HL-60 (cell line): ENCODE measurements at regions not wholly inside any gene's neighbourhood (a gene's known extent, or its start where the extent isn't known, plus 50 kb on each side); places are given as distances from the start of the nearest gene placed in this dataset.

ENCODE experiments used
- POLR2AphosphoS5 ChIP-seq: IDR thresholded peaks from 2 replicates; pipeline ENCODE4 v1.6.1; 2012; ENCODE audit warnings: low read depth
- TF ChIP-seq, protein P1 (sequence below): IDR thresholded peaks from one replicate; pipeline ENCODE4 v1.5.1; 2011; ENCODE audit warnings: low read length, control low read depth, inconsistent platforms; ENCODE audit not compliant: insufficient read depth
- TF ChIP-seq, protein P2 (sequence below): IDR thresholded peaks from 2 replicates; pipeline ENCODE4 v1.6.1; 2012; ENCODE audit warnings: low read depth; ENCODE audit not compliant: insufficient replicate concordance

DNA sequence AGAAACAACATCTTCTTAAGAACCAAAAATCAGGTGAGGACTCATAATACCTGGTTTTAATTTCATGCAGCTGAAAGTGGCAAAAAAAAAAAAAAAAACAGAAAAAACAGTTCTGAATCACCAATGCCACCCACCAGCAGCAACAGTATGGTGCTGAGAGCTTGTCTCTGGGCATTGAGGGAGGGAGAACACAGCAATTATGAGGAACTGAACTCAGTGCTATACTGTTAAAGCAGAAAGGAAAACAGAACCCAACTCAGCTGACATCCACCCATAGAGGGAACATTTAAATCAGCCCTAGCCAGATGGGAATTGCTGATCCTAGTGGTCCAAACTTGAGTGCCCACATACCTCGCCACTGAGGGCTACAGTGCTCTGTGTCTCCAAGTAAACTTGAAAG is 657.9 kb downstream of the ACTL7B start:
- TF ChIP-seq, protein P1, sequence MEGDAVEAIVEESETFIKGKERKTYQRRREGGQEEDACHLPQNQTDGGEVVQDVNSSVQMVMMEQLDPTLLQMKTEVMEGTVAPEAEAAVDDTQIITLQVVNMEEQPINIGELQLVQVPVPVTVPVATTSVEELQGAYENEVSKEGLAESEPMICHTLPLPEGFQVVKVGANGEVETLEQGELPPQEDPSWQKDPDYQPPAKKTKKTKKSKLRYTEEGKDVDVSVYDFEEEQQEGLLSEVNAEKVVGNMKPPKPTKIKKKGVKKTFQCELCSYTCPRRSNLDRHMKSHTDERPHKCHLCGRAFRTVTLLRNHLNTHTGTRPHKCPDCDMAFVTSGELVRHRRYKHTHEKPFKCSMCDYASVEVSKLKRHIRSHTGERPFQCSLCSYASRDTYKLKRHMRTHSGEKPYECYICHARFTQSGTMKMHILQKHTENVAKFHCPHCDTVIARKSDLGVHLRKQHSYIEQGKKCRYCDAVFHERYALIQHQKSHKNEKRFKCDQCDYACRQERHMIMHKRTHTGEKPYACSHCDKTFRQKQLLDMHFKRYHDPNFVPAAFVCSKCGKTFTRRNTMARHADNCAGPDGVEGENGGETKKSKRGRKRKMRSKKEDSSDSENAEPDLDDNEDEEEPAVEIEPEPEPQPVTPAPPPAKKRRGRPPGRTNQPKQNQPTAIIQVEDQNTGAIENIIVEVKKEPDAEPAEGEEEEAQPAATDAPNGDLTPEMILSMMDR = no peak
- TF ChIP-seq, protein P2, sequence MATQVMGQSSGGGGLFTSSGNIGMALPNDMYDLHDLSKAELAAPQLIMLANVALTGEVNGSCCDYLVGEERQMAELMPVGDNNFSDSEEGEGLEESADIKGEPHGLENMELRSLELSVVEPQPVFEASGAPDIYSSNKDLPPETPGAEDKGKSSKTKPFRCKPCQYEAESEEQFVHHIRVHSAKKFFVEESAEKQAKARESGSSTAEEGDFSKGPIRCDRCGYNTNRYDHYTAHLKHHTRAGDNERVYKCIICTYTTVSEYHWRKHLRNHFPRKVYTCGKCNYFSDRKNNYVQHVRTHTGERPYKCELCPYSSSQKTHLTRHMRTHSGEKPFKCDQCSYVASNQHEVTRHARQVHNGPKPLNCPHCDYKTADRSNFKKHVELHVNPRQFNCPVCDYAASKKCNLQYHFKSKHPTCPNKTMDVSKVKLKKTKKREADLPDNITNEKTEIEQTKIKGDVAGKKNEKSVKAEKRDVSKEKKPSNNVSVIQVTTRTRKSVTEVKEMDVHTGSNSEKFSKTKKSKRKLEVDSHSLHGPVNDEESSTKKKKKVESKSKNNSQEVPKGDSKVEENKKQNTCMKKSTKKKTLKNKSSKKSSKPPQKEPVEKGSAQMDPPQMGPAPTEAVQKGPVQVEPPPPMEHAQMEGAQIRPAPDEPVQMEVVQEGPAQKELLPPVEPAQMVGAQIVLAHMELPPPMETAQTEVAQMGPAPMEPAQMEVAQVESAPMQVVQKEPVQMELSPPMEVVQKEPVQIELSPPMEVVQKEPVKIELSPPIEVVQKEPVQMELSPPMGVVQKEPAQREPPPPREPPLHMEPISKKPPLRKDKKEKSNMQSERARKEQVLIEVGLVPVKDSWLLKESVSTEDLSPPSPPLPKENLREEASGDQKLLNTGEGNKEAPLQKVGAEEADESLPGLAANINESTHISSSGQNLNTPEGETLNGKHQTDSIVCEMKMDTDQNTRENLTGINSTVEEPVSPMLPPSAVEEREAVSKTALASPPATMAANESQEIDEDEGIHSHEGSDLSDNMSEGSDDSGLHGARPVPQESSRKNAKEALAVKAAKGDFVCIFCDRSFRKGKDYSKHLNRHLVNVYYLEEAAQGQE = no peak
- no peak for TF ChIP-seq POLR2AphosphoS5
